ENCODE measurements at regions not wholly inside any gene's neighbourhood (a gene's known extent, or its start where the extent isn't known, plus 50 kb on each side); places are given as distances from the start of the nearest gene placed in this dataset.

DNA sequence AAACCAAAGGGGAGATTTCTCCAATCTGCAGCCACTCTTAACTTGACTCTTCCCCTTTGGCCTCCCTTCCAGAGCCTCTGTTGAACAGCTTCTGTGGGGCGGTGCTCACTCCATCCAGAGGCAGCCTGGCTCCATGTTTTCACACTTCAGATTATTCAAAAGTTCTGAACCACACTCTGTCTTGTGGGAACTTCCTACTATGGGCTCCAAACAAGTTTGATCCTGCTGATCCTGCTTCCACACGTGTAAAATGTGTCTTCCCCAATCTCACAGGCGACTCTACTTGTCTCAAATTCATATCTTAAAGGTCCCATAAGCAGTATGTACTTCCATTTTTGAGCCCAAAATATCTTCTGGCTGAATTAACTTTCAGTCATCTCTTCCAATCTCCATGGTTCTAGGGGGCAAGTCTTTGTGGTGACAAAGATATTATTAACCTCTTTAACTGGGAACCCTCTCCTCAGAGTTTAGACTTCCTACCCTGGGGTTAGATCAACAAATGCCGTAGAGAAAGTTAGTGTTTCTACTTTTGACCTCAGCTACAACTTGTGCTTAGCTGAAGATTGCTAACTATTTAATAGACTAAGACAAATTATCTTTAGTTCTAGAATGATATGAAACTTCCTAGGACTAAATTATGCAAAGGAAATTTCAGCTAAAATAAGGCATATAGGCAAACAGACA lies 176.3 kb upstream of the BCL6 start:
- no peak overlapping the region for H2BK5ac ChIP-seq (ENCODE audit: insufficient read length, low read length)
- no peaks in the 10 kb centered on the region for H3K79me1 ChIP-seq (ENCODE audit: insufficient read depth, low read depth, low read length, poor library complexity, severe bottlenecking)
- H2AFZ ChIP-seq (ENCODE audit: low read length), result no peak overlapping the region
- H3K23ac ChIP-seq (ENCODE audit: insufficient read length, low read depth, low read length), result no peak overlapping the region
- no peak overlapping the region for H3K4me2 ChIP-seq (ENCODE audit: insufficient read depth, insufficient read length, low read length)
- DNase-seq, result no peak
- H4K91ac ChIP-seq (ENCODE audit: insufficient read length, low read depth, low read length), result no peak overlapping the region
- Mint-ChIP-seq H3K27ac (no peak overlapping the region), H3K4me3 (no peak overlapping the region), H3K4me1 (peaks cover 27 to 35% of the 10 kb centered on the region in 2 experiments), H3K9me3 (peaks cover 20 to 23% of the 10 kb centered on the region in 2 experiments), H3K27me3 (ENCODE audit: low read depth) (no peaks in the 10 kb centered on the region; the same call in 1 of the 2 replicates), H3K36me3 (ENCODE audit: insufficient read depth in 1 of 3, low read depth in 3 of 3) (peaks cover 0 to 25% (median 18%) of the 10 kb centered on the region in 3 experiments; a peak in 6 of 7 replicates)
- no CpG with 5 or more reads among the region's 4 CpGs for WGBS (ENCODE audit: extremely low coverage, insufficient read length, low lambda C conversion rate)
- TF ChIP-seq, protein P1, sequence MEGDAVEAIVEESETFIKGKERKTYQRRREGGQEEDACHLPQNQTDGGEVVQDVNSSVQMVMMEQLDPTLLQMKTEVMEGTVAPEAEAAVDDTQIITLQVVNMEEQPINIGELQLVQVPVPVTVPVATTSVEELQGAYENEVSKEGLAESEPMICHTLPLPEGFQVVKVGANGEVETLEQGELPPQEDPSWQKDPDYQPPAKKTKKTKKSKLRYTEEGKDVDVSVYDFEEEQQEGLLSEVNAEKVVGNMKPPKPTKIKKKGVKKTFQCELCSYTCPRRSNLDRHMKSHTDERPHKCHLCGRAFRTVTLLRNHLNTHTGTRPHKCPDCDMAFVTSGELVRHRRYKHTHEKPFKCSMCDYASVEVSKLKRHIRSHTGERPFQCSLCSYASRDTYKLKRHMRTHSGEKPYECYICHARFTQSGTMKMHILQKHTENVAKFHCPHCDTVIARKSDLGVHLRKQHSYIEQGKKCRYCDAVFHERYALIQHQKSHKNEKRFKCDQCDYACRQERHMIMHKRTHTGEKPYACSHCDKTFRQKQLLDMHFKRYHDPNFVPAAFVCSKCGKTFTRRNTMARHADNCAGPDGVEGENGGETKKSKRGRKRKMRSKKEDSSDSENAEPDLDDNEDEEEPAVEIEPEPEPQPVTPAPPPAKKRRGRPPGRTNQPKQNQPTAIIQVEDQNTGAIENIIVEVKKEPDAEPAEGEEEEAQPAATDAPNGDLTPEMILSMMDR (conservative IDR thresholded peaks at IDR 0.05), result no peak
- no peak overlapping the region for H3K27ac ChIP-seq (ENCODE audit: insufficient read length, low read depth, low read length)
- H4K20me1 ChIP-seq (ENCODE audit: control insufficient read depth, insufficient read depth, insufficient read length), result no peaks in the 10 kb centered on the region
- no peak overlapping the region for H2BK20ac ChIP-seq (ENCODE audit: low read depth, low read length, poor library complexity, severe bottlenecking)
- H4K5ac ChIP-seq (ENCODE audit: insufficient read length, low read depth, low read length), result no peak overlapping the region
- H4K8ac ChIP-seq (replicated peaks; ENCODE audit: insufficient read length, low read depth, low read length), result no peak overlapping the region
- H3K4me1 ChIP-seq (ENCODE audit: insufficient read depth, low read length), result peaks cover 12% of the 10 kb centered on the region; the same call in 1 of the 2 replicates
- H2BK15ac ChIP-seq (ENCODE audit: low read depth, low read length), result no peak overlapping the region
- no peaks in the 10 kb centered on the region for H3K23me2 ChIP-seq (ENCODE audit: insufficient read length, low read depth, low read length, poor library complexity, severe bottlenecking)
- no peaks in the 10 kb centered on the region for H3K79me2 ChIP-seq (ENCODE audit: insufficient read depth, low read length)
- H2BK12ac ChIP-seq (ENCODE audit: insufficient read length, low read depth, low read length), result no peak overlapping the region
- no peak overlapping the region for H3K9ac ChIP-seq (ENCODE audit: extremely low read depth, insufficient read length, low read length)
- no peak overlapping the region for H3T11ph ChIP-seq (ENCODE audit: low read length)
- no peak overlapping the region for H3K18ac ChIP-seq (ENCODE audit: insufficient read length, low read depth, low read length)
- H3K56ac ChIP-seq (ENCODE audit: insufficient read length, low read depth, low read length), result no peak overlapping the region
- H3K14ac ChIP-seq (ENCODE audit: insufficient read depth, low read length), result no peak overlapping the region
- no peaks in the 10 kb centered on the region for H3K9me3 ChIP-seq (ENCODE audit: control insufficient read depth, low read depth, low read length)
- H2AK5ac ChIP-seq (ENCODE audit: insufficient read length, low read length), result no peak overlapping the region
- no peak overlapping the region for H3K4ac ChIP-seq (ENCODE audit: low read depth, low read length)
- H3K27me3 ChIP-seq (ENCODE audit: insufficient read depth, low read length), result no peaks in the 10 kb centered on the region
- no peak overlapping the region for H2BK120ac ChIP-seq (ENCODE audit: low read depth, low read length, poor library complexity, severe bottlenecking)

All from H9 (cell line).